HepG2 (cell line): ENCODE measurements at regions not wholly inside any gene's neighbourhood (a gene's known extent, or its start where the extent isn't known, plus 50 kb on each side); places are given as distances from the start of the nearest gene placed in this dataset.

Source experiments
- ARID4A ChIP-seq: sonication (generic); formaldehyde crosslinking; IDR thresholded peaks from 2 replicates; pipeline ENCODE4 v1.5.0; 2020; ENCODE audit warnings: mild to moderate bottlenecking, missing genetic modification reagents, borderline replicate concordance
- HNRNPUL1 ChIP-seq: fragments of 200-400 bp; formaldehyde crosslinking; IDR thresholded peaks from 2 replicates; pipeline ENCODE4 v1.6.1; 2017; ENCODE audit warnings: low read depth, mild to moderate bottlenecking, low read length, moderate library complexity
- HOMEZ ChIP-seq: IDR thresholded peaks from 2 replicates; pipeline ENCODE4 v1.6.1; 2016; ENCODE audit warnings: low read depth
- HOXA7 ChIP-seq: sonication (generic); formaldehyde crosslinking; IDR thresholded peaks from 2 replicates; pipeline ENCODE4 v1.8.1; 2022; ENCODE audit warnings: mild to moderate bottlenecking, missing genetic modification reagents, moderate library complexity
- JARID2 ChIP-seq: sonication (generic); formaldehyde crosslinking; IDR thresholded peaks from 2 replicates; pipeline ENCODE4 v1.8.1; 2023; ENCODE audit warnings: missing genetic modification reagents, inconsistent platforms; ENCODE audit not compliant: insufficient replicate concordance
- KLF13 ChIP-seq: sonication (generic); formaldehyde crosslinking; IDR thresholded peaks from 2 replicates; pipeline ENCODE4 v1.4.0; 2020; ENCODE audit warnings: mild to moderate bottlenecking, missing genetic modification reagents
- KLF6 ChIP-seq: IDR thresholded peaks from 2 replicates; pipeline ENCODE4 v1.8.0; 2016; ENCODE audit warnings: missing biosample characterization, missing genetic modification reagents
- MTF1 ChIP-seq: sonication (generic); formaldehyde crosslinking; IDR thresholded peaks from 2 replicates; pipeline ENCODE4 v1.5.0; 2020; ENCODE audit warnings: missing genetic modification reagents
- SKI ChIP-seq: fragments of 450-650 bp; IDR thresholded peaks from one replicate; pipeline ENCODE4 v1.6.1; 2018; ENCODE audit warnings: mild to moderate bottlenecking; ENCODE audit not compliant: partially characterized antibody
- SMARCE1 ChIP-seq: fragments of 450-650 bp; IDR thresholded peaks from 2 replicates; pipeline ENCODE4 v1.6.1; 2017; ENCODE audit warnings: borderline replicate concordance
- ZNF143 ChIP-seq: sonication (generic); formaldehyde crosslinking; IDR thresholded peaks from 2 replicates; pipeline ENCODE4 v1.4.0; 2020; ENCODE audit warnings: missing genetic modification reagents
- ZNF329 ChIP-seq: sonication (generic); formaldehyde crosslinking; IDR thresholded peaks from 2 replicates; pipeline ENCODE4 v1.9.0; 2021; ENCODE audit warnings: low read depth, mild to moderate bottlenecking, missing genetic modification reagents
- ZNF354B ChIP-seq: sonication (generic); formaldehyde crosslinking; IDR thresholded peaks from 2 replicates; pipeline ENCODE4 v1.8.0; 2022; ENCODE audit warnings: mild to moderate bottlenecking, missing genetic modification reagents
- ZNF546 ChIP-seq: sonication (generic); formaldehyde crosslinking; conservative IDR thresholded peaks from 2 replicates; pipeline ENCODE4 v1.8.1; 2023; ENCODE audit warnings: mild to moderate bottlenecking, missing genetic modification reagents
- TF ChIP-seq, protein P1 (sequence below): sonication (generic); formaldehyde crosslinking; IDR thresholded peaks from 2 replicates; pipeline ENCODE4 v1.4.0; 2020; ENCODE audit warnings: missing genetic modification reagents
- TF ChIP-seq, protein P2 (sequence below): sonication (generic); formaldehyde crosslinking; IDR thresholded peaks from 2 replicates; pipeline ENCODE4 v1.4.0; 2020; ENCODE audit warnings: mild to moderate bottlenecking, missing genetic modification reagents
- TF ChIP-seq, protein P3 (sequence below): sonication (generic); formaldehyde crosslinking; IDR thresholded peaks from 2 replicates; pipeline ENCODE4 v1.8.1; 2023; ENCODE audit warnings: mild to moderate bottlenecking, moderate library complexity, missing genetic modification reagents

GRCh38 chr17:72580321-72581127 lies 459.7 kb downstream of the SOX9 start (continued):
- TF ChIP-seq JARID2 (peak; percentile 74), HOMEZ (CRISPR knock-in tag) (0 out of 2 replicates have a peak, but pooled peaks have one; percentile 61), HNRNPUL1 (no peak), KLF6 (CRISPR knock-in tag) (peak; percentile 25; the same call in 1 of the 2 replicates), ZNF354B (CRISPR knock-in tag) (no peak), ZNF329 (CRISPR knock-in tag) (no peak), MTF1 (CRISPR knock-in tag) (no peak), KLF13 (no peak), ARID4A (CRISPR knock-in tag) (peak; percentile 23; the same call in 1 of the 2 replicates), SKI (peak; percentile 76), ZNF143 (CRISPR knock-in tag) (peak; percentile 66; the same call in 1 of the 2 replicates), ZNF546 (CRISPR knock-in tag) (0 out of 2 replicates have a peak, but pooled peaks have one; percentile 46), SMARCE1 (no peak), HOXA7 (CRISPR knock-in tag) (no peak)
- TF ChIP-seq, protein P1, sequence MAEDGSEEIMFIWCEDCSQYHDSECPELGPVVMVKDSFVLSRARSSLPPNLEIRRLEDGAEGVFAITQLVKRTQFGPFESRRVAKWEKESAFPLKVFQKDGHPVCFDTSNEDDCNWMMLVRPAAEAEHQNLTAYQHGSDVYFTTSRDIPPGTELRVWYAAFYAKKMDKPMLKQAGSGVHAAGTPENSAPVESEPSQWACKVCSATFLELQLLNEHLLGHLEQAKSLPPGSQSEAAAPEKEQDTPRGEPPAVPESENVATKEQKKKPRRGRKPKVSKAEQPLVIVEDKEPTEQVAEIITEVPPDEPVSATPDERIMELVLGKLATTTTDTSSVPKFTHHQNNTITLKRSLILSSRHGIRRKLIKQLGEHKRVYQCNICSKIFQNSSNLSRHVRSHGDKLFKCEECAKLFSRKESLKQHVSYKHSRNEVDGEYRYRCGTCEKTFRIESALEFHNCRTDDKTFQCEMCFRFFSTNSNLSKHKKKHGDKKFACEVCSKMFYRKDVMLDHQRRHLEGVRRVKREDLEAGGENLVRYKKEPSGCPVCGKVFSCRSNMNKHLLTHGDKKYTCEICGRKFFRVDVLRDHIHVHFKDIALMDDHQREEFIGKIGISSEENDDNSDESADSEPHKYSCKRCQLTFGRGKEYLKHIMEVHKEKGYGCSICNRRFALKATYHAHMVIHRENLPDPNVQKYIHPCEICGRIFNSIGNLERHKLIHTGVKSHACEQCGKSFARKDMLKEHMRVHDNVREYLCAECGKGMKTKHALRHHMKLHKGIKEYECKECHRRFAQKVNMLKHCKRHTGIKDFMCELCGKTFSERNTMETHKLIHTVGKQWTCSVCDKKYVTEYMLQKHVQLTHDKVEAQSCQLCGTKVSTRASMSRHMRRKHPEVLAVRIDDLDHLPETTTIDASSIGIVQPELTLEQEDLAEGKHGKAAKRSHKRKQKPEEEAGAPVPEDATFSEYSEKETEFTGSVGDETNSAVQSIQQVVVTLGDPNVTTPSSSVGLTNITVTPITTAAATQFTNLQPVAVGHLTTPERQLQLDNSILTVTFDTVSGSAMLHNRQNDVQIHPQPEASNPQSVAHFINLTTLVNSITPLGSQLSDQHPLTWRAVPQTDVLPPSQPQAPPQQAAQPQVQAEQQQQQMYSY (CRISPR knock-in tag) = no peak
- TF ChIP-seq, protein P2, sequence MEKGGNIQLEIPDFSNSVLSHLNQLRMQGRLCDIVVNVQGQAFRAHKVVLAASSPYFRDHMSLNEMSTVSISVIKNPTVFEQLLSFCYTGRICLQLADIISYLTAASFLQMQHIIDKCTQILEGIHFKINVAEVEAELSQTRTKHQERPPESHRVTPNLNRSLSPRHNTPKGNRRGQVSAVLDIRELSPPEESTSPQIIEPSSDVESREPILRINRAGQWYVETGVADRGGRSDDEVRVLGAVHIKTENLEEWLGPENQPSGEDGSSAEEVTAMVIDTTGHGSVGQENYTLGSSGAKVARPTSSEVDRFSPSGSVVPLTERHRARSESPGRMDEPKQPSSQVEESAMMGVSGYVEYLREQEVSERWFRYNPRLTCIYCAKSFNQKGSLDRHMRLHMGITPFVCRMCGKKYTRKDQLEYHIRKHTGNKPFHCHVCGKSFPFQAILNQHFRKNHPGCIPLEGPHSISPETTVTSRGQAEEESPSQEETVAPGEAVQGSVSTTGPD (CRISPR knock-in tag) = no peak
- TF ChIP-seq, protein P3, sequence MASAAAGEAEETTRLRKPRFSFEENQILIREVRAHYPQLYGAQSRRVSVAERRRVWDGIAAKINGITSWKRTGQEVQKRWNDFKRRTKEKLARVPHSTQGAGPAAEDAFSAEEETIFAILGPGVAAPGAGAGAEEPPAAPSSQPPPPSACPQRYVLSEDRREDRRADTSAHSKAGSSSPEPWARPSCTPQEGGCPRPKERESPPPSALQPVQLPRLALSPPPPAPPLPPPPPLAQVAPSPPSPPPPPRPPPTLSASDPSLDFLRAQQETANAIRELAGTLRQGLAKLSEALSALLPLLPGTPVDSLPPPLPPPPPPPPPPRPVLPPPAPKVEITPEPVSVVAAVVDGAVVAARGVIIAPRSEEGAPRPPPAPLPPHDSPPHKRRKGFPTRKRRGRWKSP (CRISPR knock-in tag) = peak; percentile 90; the same call in 1 of the 2 replicates
